Urothelium cell line (cell line): ENCODE measurements at regions not wholly inside any gene's neighbourhood (a gene's known extent, or its start where the extent isn't known, plus 50 kb on each side); places are given as distances from the start of the nearest gene placed in this dataset.
"Not testable (repeated sequence)": the region's sequence is repeated elsewhere in the genome, so short reads cannot be mapped to it uniquely, and the experiment has no call there.

ENCODE experiments used
- DNase-seq: peaks from one replicate; pipeline ENCODE4 v3.0.0; 2011; ENCODE audit warnings: low spot score, mixed read lengths
- FAIRE-seq: peaks from 2 replicates; lab custom pipeline; 2011; peaks lifted over from hg19 to GRCh38; lab: Jason Lieb, UNC

GRCh38 chr5:87030699-87031098 lies 237.0 kb upstream of the RASA1 start:
- no peak for FAIRE-seq
- no peak for DNase-seq

- no peak for DNase-seq
- no peak for FAIRE-seq
Measured at GRCh38 chr5:87034557-87034956, 233.1 kb upstream of the RASA1 start.

GRCh38 chr5:87042554-87042953 lies 225.1 kb upstream of the RASA1 start:
- FAIRE-seq = no peak
- no peak for DNase-seq

- FAIRE-seq = no peak
- no peak for DNase-seq
Measured at GRCh38 chr5:87048156-87048555, 219.5 kb upstream of the RASA1 start.

GRCh38 chr5:87049012-87049411 lies 218.7 kb upstream of the RASA1 start:
- DNase-seq, FAIRE-seq: not testable (repeated sequence)

GRCh38 chr5:87051502-87052113 lies 216.1 kb upstream of the RASA1 start:
- FAIRE-seq (no peak), DNase-seq (no peak)

GRCh38 chr5:87053146-87053545 lies 214.5 kb upstream of the RASA1 start:
- FAIRE-seq (no peak), DNase-seq (no peak)

GRCh38 chr5:87054821-87055220 lies 212.9 kb upstream of the RASA1 start:
- DNase-seq (no peak), FAIRE-seq (no peak)

- FAIRE-seq (no peak), DNase-seq (no peak)
Measured at GRCh38 chr5:87061046-87061445, 206.6 kb upstream of the RASA1 start.

- no peak for DNase-seq
- no peak for FAIRE-seq
Measured at GRCh38 chr5:87069311-87069710, 198.4 kb upstream of the RASA1 start.

GRCh38 chr5:87069974-87070608 lies 197.6 kb upstream of the RASA1 start:
- no peak for FAIRE-seq
- DNase-seq = peak; percentile 10

GRCh38 chr5:87074072-87074471 lies 193.6 kb upstream of the RASA1 start:
- FAIRE-seq (no peak), DNase-seq (no peak)

GRCh38 chr5:87074934-87075541 lies 192.6 kb upstream of the RASA1 start:
- DNase-seq (no peak), FAIRE-seq (no peak)

- FAIRE-seq (no peak), DNase-seq (no peak)
Measured at GRCh38 chr5:87076411-87076810, 191.3 kb upstream of the RASA1 start.

GRCh38 chr5:87076931-87077330 lies 190.8 kb upstream of the RASA1 start:
- FAIRE-seq (no peak), DNase-seq (no peak)

- DNase-seq = no peak
Measured at GRCh38 chr5:87079219-87079618, 188.5 kb upstream of the RASA1 start.

GRCh38 chr5:87081016-87081415 lies 186.7 kb upstream of the RASA1 start:
- FAIRE-seq (no peak), DNase-seq (no peak)

More at GRCh38 chr5:87079219-87079618, 188.5 kb upstream of the RASA1 start:
- FAIRE-seq = no peak

GRCh38 chr5:87081511-87082372 lies 185.9 kb upstream of the RASA1 start:
- no peak for FAIRE-seq
- no peak for DNase-seq

- FAIRE-seq = no peak
- no peak for DNase-seq
Measured at GRCh38 chr5:87094347-87094746, 173.3 kb upstream of the RASA1 start.

- DNase-seq = no peak
- no peak for FAIRE-seq
Measured at GRCh38 chr5:87094833-87095232, 172.8 kb upstream of the RASA1 start.

- no peak for FAIRE-seq
- no peak for DNase-seq
Measured at GRCh38 chr5:87095787-87096186, 171.9 kb upstream of the RASA1 start.
